GM21447 (cell line): ENCODE measurements at regions not wholly inside any gene's neighbourhood (a gene's known extent, or its start where the extent isn't known, plus 50 kb on each side); places are given as distances from the start of the nearest gene placed in this dataset.

Experiments
- ATAC-seq: cut with Tn5 transposase; IDR thresholded peaks from one replicate; pipeline ENCODE4 v1.9.1; 2021; ENCODE audit not compliant: unreplicated experiment

DNA sequence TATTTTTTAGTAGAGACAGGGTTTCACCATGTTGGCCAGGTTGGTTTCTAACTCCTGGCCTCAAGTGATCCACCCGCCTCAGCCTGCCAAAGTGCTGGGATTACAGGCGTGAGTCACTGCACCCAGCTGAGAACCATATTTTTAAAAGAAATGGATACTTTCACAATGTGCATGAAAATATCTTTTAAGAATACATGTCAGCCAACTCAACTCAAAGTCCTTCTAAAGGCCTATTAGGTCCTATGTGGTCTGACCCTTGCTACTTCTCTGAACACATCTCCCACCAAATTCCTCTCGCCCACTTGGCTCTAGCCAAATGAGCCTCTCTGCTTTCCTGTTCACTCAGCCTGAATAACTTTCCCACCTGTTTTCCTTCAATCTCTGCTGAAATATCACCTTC lies 119.6 kb downstream of the MTX2 start:
- no peak for ATAC-seq

DNA sequence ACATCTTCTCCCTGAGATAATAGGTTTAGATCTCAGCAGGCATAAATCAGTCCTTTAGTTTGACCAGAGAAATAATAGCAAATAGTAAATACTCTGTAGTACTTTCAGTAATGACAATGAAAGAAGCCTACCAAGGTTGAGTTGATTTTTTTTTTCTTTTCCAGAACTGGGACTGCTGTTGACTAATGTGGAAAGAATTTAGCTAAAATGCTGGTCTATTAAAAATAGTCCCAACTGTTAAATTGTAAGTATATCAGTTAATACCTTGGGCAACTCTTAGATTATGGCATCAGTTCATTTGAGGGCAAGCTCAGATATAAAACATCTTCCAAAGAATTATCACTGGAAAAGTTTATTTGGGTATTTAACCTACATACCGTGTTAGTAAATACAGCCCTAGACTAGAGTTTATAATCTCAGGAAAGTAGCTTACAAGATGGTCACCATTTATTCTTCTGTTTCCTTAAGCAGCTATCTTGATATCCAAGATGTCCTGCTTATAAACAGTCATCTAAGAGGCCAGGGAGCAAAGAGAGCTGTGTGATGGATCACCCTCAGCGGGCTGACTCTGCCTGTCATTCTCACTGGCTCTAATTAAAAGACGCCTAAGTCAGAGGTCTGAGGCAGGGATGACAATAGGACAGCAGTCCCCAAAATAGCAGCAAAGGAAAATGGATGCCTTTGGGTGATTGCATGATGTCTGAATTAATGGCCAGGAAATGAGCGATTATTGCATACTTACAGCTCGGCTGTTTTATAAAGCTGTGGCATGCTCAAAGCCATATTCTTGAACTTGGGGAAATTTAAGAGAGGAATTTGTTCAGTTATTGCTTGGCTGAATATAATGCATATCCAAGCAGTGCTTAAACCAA lies 121.3 kb downstream of the MTX2 start:
- ATAC-seq: no peak

DNA sequence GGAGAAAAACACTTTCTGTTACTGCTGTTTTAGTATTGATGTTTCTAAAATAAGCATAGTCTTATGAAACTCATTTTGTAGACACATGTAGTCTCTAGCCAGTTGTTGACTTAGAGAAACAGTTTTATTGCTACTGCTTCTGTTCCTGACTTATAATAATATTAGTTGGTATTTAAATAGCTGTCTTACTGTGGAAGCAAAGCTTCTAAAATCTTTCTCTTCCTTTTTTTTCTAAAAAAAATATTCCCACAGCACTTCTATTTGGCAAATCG lies 121.8 kb downstream of the MTX2 start:
- ATAC-seq: no peak

DNA sequence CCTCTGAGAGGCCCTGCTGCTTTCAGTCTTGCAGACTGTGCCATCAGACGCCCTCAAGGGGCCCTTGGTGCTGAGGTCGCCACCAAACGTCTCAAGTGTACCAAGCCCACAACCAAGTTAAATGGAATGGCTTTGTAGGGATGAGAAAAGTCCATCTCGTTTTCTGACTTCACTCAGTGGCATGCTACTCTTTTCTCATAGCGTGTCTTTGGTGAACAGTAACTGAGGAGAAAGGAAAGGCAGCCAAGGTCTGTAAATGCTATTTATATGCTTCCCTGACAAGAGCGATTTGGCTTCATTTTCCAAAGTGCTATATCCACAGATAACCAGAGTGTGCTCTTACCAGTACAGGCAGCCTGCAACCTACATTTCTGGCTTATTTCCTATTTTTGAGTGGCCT lies 123.0 kb downstream of the MTX2 start:
- no peak for ATAC-seq

DNA sequence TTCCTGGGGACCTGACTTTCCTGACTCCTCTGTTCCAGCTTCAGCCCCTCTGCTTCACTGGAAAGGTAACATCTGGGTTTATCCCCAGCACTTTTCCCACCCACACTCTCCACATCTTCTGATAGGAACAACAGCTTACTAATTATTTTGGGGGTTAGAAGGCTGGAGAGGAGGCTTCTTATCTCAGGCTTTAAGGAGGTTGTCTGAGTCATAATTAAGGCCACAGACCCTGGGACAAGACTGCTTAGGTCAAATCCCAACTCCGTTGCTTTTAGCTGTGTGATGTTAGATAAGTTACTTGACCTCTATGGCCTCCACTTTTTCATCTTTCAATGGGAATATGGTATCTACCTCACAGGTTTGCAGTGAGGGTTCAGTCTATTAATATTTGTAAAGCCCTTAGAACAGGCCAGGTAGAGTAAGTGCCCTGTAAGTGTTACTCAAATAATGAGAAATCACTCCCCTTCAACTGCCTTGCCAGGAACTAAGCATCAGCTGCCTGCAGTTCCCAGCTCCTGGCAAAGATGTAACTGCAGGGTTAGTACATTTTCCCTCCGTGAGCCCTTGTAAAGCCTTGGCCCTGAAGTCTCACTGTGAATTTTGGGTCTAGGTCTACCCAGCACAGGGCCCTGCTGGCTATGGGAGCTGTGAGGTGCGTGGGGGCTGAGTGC lies 123.6 kb downstream of the MTX2 start:
- no peak for ATAC-seq

DNA sequence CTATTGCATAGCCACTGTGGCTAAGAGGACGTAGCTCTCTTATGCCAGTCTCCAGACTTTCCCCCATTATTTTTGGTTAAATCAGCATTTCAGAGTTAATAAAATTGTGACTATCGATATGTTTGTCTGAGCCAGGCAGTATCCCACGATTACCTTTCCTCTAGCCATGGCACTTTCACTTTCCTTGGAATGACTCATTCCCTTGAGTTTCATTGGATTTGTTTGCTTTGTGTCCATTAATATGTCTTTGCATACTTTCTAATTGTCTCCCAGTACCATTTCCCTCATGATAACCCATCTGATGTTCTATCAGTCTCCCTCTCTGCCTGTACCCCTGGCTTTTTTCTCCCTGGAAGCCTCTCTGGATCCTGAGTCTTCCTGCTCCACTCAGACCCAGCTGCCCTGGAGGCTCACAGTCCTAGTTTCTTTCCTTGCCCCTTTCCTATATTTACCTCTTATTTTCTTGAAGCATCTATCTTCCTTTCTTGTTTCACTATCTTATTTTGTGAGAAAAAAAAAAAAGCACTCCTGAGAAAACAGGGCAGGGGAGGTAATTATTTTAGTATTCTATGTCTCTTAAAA lies 126.1 kb downstream of the MTX2 start:
- no peak for ATAC-seq

DNA sequence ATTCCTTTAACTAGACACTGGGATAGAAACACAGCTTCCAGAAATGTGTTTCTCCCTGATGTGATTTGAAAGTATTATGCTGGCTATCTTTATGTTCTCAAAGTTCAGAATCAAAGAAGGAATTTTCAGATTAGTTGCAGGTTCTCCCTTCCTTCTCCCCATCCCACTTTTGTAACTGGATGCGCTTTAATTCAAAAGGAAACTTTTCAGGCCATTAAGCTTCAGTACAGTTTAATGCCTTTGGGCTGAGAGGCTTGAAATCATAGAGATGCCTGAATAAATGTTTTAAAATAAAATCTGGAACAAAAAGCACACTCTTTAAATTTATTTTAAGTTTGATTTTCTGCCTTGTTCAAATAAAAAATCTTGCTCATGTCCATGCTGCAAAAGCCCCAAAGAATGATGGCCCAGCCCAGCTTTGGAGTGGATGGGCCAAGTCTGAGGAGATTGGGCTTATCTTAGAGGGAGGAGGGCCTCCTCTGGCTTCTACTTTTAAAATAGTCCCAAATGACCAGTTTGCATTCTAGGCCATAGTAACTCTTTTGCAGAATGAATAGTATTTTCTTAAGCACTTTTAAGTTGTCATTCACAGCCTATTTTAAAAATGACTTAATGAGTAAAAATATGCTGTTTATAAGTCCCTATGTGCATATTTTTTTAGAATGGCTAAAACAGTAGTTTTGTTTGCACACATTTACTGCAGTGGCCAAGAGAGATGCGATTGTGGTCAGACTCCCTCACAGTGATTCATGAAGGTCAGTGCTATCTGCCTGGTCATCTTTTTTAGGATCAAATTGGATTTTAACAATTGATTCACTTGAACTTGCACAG lies 129.2 kb downstream of the MTX2 start:
- no peak for ATAC-seq

DNA sequence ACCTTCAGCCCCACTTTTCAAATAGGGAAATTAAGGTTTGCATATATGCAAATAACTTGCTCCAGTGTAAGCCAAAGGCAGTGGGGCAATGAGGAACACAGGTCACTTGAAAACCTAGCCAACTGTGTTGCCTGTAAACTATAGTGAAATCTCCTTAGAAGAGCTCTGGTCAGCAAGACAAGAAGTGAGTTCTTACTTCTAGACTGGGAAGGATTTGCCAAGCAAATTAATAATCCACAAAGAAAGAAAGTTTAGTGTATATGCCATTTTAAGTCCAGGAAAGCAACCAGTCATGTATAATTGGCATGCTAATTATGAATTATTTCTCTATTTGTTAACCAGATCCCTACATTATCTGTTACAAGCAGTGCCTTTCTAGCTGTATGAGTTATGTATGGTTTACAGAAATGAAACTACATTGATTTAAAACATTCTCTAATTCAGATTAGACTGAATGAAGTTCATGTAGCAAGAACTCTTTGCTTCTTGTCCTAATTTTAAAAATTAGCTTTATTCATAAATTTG lies 129.9 kb downstream of the MTX2 start:
- no peak for ATAC-seq

DNA sequence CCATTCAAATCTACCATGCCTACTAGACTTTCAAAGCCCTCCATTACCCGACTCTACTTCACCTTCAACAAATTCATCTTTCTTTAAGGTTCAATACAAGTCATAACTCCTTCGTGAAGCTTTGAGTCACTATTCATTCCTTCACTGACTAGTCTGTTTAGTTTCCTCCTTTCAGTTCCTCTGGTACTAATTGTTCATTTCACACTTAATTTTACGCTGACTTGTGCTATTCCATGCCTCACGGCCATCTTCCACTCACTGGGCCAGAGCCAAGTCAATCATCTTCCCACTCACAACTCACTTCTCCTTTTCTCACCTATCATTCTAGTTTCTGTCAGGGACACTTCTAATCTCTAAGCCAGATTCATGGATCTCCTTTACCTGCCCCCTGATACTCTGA lies 136.2 kb downstream of the MTX2 start:
- no peak for ATAC-seq

DNA sequence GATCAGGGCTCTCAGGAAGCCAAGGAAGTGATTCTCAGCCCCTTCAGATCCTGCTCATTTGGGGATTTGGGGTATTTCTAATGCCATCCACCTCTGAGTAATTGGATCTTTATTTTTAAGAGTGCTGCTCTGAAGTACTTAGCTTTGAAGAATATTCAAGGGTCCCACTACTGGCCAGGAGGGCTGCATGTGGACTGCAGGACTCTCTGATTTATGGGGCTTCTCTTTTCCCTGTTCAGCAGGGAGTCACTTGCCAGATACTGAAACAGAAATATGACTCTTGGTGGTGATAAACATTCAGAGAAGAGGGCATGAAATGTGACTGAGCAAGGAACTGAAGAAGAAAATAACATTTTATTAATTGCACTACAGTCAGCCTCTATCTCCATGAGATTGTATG lies 138.5 kb downstream of the MTX2 start:
- no peak for ATAC-seq

DNA sequence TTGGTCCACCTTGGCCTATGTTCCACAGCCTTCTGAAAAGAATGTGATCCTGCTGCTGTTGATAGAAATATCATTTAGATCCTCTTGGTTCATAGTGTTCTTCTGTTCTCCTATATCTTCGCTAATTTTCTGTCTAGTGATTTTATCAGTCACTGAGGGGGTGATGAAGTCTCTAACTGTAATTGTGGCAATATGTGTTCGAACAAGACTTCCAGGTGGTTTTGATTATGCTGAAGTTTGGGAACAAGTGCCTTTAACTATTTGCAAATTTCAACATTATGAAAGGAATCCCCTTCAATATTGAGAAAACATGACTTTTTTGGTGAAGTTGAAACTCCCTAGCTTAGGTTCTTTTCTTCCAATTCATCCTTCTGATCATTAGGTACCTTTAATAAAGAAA lies 140.4 kb downstream of the MTX2 start:
- ATAC-seq: no peak

DNA sequence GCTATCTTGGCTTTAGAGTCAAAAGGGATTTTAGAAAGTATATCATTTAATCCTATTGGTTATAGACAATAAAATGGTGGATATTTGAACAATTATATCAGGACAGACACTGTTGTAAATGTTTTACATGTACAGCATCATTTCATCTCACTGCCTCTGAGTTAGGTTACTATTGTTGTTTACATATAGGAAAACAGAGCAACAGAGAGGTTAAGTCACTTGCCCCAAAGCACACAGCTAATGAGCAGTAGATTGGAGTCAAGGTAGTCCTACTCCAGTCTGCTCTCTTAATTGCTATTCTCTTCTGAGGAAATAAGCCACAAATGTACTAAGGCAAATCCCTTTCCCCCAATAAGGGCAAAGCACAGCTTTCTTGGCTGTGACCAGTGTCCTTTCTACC lies 142.9 kb downstream of the MTX2 start:
- no peak for ATAC-seq

DNA sequence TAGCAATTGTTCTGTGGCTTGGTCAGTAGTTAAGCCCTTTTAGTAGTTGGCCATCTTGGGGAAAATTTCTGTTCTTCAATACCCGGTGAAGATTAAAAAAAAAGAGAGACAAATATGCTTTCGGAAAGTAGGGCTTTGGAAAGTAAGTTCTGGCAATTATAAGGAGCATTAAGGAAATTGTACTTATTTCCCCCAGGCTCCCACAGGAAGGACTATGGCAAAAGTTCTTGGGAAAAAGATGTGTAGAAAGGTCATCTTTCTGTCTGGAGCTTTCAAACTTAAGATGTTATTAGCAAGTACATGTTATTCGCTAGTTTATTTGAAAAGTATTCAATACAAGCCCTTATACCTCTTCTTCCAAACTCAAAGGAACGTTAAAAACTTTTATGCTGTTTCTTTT lies 144.5 kb downstream of the MTX2 start:
- no peak for ATAC-seq

DNA sequence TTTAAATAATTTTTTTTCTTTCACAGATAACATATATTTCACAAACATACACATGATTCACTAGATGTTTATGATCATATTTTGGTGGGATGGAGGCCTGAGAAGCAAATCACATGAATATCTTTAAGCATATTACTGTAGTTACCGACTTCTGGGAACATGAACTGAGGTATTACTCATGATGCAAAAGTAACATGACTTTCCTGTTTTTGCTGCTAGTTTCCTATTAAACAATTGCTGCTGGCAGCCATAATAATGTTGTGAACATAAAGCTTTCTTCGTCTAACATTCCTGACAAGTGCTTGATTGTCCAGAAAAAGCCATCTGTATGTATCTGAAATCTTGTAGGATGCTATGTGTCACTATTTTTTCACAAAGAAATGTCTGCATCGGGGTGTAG lies 145.4 kb downstream of the MTX2 start:
- ATAC-seq: no peak

DNA sequence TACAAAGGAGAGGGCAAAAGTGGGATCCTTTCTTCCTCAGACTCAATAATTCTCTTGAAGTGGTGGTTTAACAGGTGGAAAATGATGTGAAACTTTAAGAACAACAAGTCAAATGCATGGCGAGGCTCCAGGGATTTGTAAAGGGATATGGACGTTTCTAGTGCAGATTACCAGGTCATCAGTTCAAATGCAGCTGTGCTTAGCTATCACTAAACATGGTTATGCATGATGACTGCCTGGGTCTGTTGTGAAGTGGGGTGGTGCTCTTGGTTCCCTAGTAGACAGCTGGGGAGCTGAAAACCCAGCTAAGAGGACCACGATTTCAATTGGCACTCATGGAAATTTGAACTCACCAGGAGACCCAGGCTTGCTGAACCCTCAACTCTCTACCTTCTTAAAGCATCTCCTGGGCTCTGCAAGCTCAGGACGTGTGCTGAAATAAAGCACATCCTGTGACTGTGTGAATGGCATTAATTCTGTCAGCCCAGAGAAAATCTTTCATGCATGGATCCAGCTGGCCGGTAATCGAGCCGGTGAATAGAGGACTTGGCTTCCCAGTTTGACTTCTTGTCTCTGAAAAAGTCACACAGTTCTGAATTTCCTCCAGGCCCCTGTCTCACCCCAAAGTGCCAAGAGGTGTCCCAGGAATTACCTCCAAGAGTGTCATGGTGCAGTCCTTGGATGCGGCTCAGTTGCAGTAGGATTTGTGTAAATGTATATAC lies 146.1 kb downstream of the MTX2 start:
- no peak for ATAC-seq

DNA sequence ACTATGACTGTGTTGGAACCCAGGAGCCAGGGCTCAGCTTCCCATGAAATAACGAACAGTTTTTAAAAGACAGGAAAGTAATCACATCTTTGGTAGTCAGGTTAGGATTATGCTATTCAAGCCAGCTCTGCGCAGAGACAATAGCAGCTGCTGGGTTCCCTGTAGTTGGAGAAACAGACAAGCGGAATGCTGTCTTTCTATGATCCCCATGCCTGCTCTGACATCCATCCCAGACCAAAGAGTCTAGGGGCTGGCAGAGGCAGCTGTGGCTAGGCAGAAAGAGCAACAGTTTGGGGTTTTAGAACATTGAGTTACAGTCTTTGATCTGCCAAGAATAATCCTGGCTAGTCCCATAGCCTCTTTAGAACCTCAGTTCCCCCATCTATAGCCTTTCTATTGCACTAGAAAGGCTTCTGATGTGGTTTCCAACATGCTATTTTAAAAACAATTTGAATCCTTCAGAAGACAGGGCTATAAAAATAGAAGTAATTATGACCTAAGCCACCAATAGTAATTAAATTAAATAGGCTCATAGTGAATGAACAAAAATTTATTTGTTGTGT lies 146.8 kb downstream of the MTX2 start:
- ATAC-seq: no peak

DNA sequence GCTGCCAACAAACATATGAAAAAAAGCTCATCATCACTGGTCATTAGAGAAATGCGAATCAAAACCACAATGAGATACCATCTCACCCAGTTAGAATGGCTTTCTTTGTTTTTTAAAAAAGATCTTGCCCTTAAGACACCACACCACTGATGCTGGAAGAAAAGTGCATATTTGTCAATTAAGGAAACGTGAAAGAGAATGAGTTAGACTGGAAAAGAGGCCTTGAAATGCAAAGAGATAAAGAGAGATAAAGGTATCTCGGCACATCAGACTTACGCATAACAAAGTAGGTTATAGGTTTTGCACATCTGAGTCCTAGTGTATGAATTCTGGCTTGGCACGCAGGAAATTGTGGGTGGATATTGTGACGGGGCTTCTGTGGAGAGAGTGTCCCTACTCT lies 149.5 kb downstream of the MTX2 start:
- ATAC-seq: no peak

DNA sequence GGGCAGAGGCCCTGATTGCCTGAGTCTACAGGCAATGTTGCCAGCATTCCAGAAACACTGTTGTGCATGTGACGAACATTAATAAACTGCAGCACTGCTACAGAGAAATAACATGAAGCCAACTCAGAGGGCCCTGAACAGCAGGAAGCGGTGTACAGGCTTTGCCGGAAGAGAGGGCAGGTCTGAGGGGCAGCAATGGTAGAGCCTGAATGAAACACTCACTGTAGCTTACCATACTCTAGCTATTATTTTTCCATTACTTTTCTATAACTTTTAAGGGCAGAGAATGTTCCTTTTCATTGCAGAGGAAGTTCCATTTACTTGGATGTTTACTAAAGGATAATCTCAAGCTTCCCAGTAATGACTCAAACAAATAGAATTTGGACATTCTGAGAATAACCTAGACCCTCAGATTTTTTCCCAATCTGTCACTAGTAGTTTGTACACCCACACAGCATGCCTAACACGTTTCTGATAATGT lies 150.4 kb downstream of the MTX2 start:
- no peak for ATAC-seq

DNA sequence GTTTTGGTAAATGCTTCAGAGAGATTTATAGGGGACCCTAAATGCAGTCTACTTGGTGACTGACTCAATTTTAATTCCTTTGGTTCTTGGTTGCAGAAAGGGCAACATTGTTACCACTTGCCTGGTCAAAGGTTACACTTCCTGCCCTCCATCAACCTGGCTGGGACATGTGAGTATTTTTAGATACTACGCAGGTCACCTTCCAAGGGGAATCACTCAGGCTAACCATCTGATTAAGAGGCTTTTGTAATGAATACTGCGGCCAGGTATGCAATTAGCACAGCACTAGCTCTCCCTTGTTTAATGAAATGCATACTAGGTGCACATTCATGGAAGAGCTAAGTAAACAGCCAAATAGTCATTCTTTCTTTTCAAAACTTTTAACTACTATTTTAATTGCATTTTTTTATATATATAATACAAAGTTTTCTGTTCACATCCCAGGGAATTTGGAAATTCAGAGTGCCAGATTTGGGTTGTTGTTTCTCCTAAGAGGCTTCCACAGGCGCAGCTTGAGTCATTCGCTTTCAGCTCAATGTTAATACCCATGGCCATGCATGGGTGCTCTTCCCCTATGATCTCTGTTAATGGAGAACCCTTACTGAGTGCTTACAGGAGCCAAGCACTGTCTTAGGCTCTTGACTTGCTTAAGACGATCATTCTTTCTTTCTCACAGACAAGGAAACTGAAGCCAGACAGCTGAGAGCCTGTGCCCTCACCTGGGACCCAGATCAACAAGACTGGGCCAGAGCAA lies 152.2 kb downstream of the MTX2 start:
- ATAC-seq: no peak

DNA sequence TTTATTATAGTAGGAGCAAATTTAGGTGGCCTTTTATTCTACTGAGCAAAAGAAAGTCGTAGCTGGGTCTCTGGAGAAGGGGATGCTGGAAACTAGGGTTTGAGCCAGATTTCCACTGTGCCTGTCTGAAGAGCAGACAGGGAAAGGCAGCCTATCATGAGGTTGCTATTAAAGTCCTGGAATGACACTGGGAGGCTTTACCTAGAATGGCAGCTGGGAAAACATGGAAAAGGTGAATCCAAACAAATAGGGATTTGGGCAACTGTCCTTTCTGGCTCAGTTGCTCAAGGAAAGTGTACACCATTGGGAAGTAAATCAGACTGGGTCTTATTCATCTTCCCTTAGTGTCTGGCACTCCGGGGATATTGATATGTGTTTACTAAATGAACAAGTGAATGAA lies 154.6 kb downstream of the MTX2 start:
- no peak for ATAC-seq
